ENCODE measurements at regions not wholly inside any gene's neighbourhood (a gene's known extent, or its start where the extent isn't known, plus 50 kb on each side); places are given as distances from the start of the nearest gene placed in this dataset.

DNA sequence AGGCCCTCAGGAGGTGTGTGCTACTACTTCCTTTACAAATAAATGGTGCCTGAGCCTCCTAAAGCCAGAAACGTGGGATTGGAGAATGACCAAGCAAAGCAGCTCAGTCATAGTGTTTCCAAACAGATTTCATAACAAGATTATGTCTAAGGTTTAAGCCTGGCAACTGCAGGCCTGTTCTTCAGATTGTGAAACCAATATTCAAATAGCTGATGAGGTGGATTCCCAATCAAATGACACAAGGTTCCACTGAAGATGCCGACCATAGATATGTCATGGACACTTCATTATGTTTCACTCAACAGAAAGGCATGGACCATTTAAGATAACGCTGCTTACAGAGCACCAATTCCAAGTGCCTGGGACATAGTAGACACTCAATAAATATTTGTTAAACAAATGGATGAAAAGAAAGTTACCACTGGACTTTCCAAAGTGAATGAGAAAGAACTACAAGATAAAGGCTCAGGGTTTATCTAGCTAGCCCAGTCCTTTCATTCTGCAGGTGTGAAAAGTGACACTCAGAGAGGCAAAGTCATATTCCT lies 189.5 kb downstream of the ACTL7B start:
- TF ChIP-seq, protein P1, sequence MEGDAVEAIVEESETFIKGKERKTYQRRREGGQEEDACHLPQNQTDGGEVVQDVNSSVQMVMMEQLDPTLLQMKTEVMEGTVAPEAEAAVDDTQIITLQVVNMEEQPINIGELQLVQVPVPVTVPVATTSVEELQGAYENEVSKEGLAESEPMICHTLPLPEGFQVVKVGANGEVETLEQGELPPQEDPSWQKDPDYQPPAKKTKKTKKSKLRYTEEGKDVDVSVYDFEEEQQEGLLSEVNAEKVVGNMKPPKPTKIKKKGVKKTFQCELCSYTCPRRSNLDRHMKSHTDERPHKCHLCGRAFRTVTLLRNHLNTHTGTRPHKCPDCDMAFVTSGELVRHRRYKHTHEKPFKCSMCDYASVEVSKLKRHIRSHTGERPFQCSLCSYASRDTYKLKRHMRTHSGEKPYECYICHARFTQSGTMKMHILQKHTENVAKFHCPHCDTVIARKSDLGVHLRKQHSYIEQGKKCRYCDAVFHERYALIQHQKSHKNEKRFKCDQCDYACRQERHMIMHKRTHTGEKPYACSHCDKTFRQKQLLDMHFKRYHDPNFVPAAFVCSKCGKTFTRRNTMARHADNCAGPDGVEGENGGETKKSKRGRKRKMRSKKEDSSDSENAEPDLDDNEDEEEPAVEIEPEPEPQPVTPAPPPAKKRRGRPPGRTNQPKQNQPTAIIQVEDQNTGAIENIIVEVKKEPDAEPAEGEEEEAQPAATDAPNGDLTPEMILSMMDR (IDR thresholded peaks at IDR 0.05) = no peak
- no peak for TF ChIP-seq POLR2A (IDR thresholded peaks at IDR 0.05)
